Upper lobe of left lung (tissue), 6 donors: ENCODE measurements at regions not wholly inside any gene's neighbourhood (a gene's known extent, or its start where the extent isn't known, plus 50 kb on each side); places are given as distances from the start of the nearest gene placed in this dataset.

ENCODE experiments used
- ATAC-seq, 2 donors: fragments of 200-7000 bp; cut with Tn5 transposase; one replicate each; pipeline ENCODE4 v1.9.1; 2022; ENCODE audit warnings: mild to moderate bottlenecking in 2 of 2, moderate library complexity in 2 of 2; ENCODE audit not compliant: low FRiP score in 2 of 2
- DNase-seq, 2 donors: peaks; one replicate each; pipeline ENCODE4 v3.0.0-alpha.2; 2019 to 2020
- H3K27ac ChIP-seq, 4 donors: fragments of 200-600 bp; sonication (generic); one replicate each; pipeline ENCODE4 v1.5.1; 2016 to 2019
- H3K27me3 ChIP-seq, 4 donors: fragments of 200-600 bp; sonication (generic); one replicate each; pipeline ENCODE4 v1.5.1; 2017 to 2019
- H3K36me3 ChIP-seq, 4 donors: fragments of 200-600 bp; sonication (generic); one replicate each; pipeline ENCODE4 v1.5.1; 2016 to 2019
- H3K4me1 ChIP-seq, 4 donors: fragments of 200-600 bp; sonication (generic); one replicate each; pipeline ENCODE4 v1.5.1; 2018 to 2019
- H3K4me3 ChIP-seq, 4 donors: fragments of 200-600 bp; sonication (generic); one replicate each; pipeline ENCODE4 v1.5.1; 2017 to 2019; ENCODE audit warnings: mild to moderate bottlenecking in 2 of 4, moderate library complexity in 1 of 4
- H3K9me3 ChIP-seq, 4 donors: fragments of 200-600 bp; sonication (generic); one replicate each; pipeline ENCODE4 v1.5.1; 2018 to 2019
- EP300 ChIP-seq, 4 donors: sonication (generic); formaldehyde crosslinking; IDR thresholded peaks; one replicate each; pipeline ENCODE4 v1.5.1; 2017; ENCODE audit warnings: antibody characterized with exemption in 4 of 4, control low read depth in 2 of 4
- POLR2A ChIP-seq, 4 donors: fragments of 450-650 bp; IDR thresholded peaks; one replicate each; pipeline ENCODE4 v1.5.1; 2016 to 2017; ENCODE audit warnings: antibody characterized with exemption in 4 of 4, mild to moderate bottlenecking in 2 of 4
- POLR2AphosphoS5 ChIP-seq, 2 donors: sonication (generic); formaldehyde crosslinking; IDR thresholded peaks; one replicate each; pipeline ENCODE4 v1.5.1; 2017; ENCODE audit warnings: antibody characterized with exemption in 2 of 2
- WGBS, 2 donors: methylation state at CpG; one replicate each; pipeline ENCODE4 v1.1.5; 2017 to 2018; 5-methylcytosine and 5-hydroxymethylcytosine counted together
- TF ChIP-seq, protein P1 (sequence below), 6 experiments: fragments of 450-650 bp in 4 of 6; fragments of 200-600 bp in 2 of 6; sonication (generic) in 2 of 6; IDR thresholded peaks; one replicate each; pipeline ENCODE4 v1.5.1; 2016 to 2019; ENCODE audit warnings: antibody characterized with exemption in 6 of 6
- donor health status: DM: no; HTN: no; CAD: no; lungs with moderate emphysema.
- donor health status: DM: no; HTN: yes; CAD: no; lungs with severe emphysema.

DNA sequence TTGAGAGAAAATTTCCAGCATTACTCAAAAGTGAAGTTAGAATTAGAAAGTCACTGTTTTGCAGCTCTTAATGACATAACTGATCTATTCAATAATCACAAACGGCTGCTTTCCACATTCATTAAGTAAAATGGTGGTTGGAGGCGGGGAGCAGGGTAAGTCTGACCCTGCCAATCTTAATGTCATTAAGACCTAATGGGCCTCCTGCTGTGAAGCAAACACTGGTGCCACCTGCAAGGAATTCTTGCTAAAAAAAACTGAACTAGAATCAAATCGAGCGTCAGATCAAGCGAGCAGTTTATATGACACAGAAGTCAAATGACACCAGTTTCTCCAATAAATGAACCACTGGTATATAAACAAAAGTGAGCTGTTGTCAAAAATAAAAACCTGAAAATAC lies 351.5 kb downstream of the BRD1 start:
- Histone ChIP-seq H3K27ac (no peak overlapping the region), H3K27me3 (no peaks in the 10 kb centered on the region), H3K9me3 (no peaks in the 10 kb centered on the region), H3K36me3 (no peaks in the 10 kb centered on the region), H3K4me3 (no peak overlapping the region), H3K4me1 (no peaks in the 10 kb centered on the region)
- DNase-seq (no peak), ATAC-seq (no peak)
- TF ChIP-seq POLR2AphosphoS5 (IDR thresholded peaks at IDR 0.05) (no peak), EP300 (IDR thresholded peaks at IDR 0.05) (no peak), POLR2A (IDR thresholded peaks at IDR 0.05) (no peak)
- TF ChIP-seq, protein P1, sequence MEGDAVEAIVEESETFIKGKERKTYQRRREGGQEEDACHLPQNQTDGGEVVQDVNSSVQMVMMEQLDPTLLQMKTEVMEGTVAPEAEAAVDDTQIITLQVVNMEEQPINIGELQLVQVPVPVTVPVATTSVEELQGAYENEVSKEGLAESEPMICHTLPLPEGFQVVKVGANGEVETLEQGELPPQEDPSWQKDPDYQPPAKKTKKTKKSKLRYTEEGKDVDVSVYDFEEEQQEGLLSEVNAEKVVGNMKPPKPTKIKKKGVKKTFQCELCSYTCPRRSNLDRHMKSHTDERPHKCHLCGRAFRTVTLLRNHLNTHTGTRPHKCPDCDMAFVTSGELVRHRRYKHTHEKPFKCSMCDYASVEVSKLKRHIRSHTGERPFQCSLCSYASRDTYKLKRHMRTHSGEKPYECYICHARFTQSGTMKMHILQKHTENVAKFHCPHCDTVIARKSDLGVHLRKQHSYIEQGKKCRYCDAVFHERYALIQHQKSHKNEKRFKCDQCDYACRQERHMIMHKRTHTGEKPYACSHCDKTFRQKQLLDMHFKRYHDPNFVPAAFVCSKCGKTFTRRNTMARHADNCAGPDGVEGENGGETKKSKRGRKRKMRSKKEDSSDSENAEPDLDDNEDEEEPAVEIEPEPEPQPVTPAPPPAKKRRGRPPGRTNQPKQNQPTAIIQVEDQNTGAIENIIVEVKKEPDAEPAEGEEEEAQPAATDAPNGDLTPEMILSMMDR (IDR thresholded peaks at IDR 0.05), result no peak
- 84% methylated on average over 5 of the region's 5 CpGs for WGBS, 2 donors

DNA sequence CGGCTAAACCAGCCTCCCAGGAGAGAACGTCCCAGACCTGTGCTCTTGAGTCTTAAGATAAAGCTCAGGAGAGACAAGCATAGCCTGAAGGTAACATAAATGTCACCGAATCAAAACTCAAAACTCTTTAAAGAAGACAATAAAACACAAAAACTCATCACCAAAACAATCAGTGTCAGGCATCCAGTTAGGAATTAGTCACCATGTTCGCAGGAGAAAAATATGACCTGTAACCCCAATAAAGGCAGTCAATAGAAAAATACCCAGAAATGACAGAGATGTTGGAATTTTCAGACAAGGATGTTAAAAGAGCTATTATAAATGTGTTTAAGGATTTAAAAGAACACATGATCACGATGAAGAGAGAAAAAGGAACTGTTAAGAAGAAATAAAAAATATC lies 352.4 kb downstream of the BRD1 start:
- Histone ChIP-seq H3K36me3 (no peaks in the 10 kb centered on the region), H3K27ac (no peak overlapping the region), H3K9me3 (no peaks in the 10 kb centered on the region), H3K4me1 (no peaks in the 10 kb centered on the region), H3K4me3 (no peak overlapping the region), H3K27me3 (no peaks in the 10 kb centered on the region)
- no peak for DNase-seq
- ATAC-seq, result no peak
- 86 to 90% methylated on average over 5 of the region's 5 CpGs for WGBS, 2 donors
- TF ChIP-seq, protein P1 (IDR thresholded peaks at IDR 0.05), result no peak
- TF ChIP-seq POLR2A (IDR thresholded peaks at IDR 0.05), result no peak
- TF ChIP-seq POLR2AphosphoS5 (IDR thresholded peaks at IDR 0.05), result no peak

DNA sequence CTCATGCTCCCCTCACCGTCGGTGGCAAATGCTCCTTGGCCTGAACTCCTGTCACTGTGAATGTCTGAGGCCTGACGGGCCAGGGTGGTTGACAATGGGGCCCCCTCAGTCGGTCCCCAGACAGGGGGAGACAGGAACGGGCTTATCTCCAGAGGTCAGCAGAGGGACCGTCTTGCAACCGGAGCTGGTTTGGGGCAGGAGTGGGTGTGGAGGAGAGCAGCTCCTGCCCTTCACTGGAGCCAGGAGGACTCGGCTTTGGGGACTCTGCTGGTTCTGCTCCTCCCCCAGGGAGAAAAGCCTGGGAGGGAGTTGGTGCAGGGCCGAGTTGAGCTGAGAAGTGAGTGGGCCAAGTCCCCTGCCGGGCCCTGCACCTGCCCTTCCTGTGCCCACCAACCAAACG lies 354.4 kb downstream of the BRD1 start:
- no peak overlapping the region for H3K4me3 ChIP-seq
- H3K27ac ChIP-seq, result no peak overlapping the region
- no peaks in the 10 kb centered on the region for H3K27me3 ChIP-seq
- H3K4me1 ChIP-seq, result no peaks in the 10 kb centered on the region
- ATAC-seq (no peak), DNase-seq (no peak)
- TF ChIP-seq EP300 (IDR thresholded peaks at IDR 0.05) (no peak), POLR2A (IDR thresholded peaks at IDR 0.05) (no peak), POLR2AphosphoS5 (IDR thresholded peaks at IDR 0.05) (no peak)
- TF ChIP-seq, protein P1 (IDR thresholded peaks at IDR 0.05), result no peak
- no peaks in the 10 kb centered on the region for H3K36me3 ChIP-seq
- 71 to 79% methylated on average over 6 to 10 of the region's 11 CpGs for WGBS, 2 donors
- no peaks in the 10 kb centered on the region for H3K9me3 ChIP-seq

DNA sequence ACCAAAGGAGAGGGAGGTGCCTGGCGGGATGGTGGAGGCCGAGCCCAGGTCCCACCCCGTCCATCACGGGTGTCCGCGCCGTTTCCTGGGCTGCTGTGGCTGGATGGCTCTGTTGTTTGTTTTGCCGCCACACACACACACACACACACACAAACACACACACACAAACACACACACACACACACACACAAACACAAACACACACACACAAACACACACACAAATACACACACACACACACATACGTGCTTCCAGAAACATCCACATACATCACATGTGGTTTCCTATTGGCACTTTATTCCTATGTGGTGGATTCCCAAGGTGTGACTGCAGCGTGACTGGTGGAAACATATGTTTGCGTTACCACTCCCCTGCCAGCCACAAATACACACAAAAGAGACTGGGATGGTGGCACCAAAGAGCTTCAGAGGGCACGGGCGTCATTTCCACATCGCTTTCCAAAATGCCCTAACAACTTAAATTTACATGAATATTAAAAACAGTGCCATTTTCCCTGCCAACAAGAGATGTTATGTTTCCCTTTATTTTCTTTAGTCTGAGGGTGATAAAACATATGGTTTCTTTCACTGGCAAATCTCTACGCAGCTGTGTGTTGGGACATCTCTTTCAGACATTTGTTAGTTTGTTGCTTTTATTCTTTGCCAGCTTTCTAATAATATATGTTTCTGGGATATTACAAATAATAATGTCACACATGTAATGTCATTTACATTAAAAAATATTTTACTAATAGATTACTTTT lies 356.8 kb downstream of the BRD1 start:
- Histone ChIP-seq H3K27ac (no peak overlapping the region), H3K4me3 (no peak overlapping the region), H3K9me3 (no peaks in the 10 kb centered on the region), H3K27me3 (no peaks in the 10 kb centered on the region), H3K36me3 (no peaks in the 10 kb centered on the region), H3K4me1 (no peaks in the 10 kb centered on the region)
- no peak for TF ChIP-seq POLR2A (IDR thresholded peaks at IDR 0.05)
- no peak for TF ChIP-seq EP300 (IDR thresholded peaks at IDR 0.05)
- TF ChIP-seq POLR2AphosphoS5 (IDR thresholded peaks at IDR 0.05), result no peak
- TF ChIP-seq, protein P1 (IDR thresholded peaks at IDR 0.05), result no peak
- ATAC-seq (no peak), DNase-seq (peak in 1 of 2 donors; percentile 46)
- 83 to 84% methylated on average over 15 of the region's 15 CpGs for WGBS, 2 donors
